Loucy (cell line): ENCODE measurements at regions not wholly inside any gene's neighbourhood (a gene's known extent, or its start where the extent isn't known, plus 50 kb on each side); places are given as distances from the start of the nearest gene placed in this dataset.

ENCODE experiments used
- EZH2phosphoT487 ChIP-seq: fragments of 200-600 bp; IDR thresholded peaks from 2 replicates; pipeline ENCODE4 v1.6.1; 2018; ENCODE audit warnings: antibody characterized with exemption, mild to moderate bottlenecking, moderate library complexity, borderline replicate concordance
- TF ChIP-seq, protein P1 (sequence below): fragments of 200-600 bp; sonication (generic); conservative IDR thresholded peaks from 2 replicates; pipeline ENCODE4 v1.5.1; 2014; ENCODE audit warnings: mild to moderate bottlenecking, antibody characterized with exemption, low read length

DNA sequence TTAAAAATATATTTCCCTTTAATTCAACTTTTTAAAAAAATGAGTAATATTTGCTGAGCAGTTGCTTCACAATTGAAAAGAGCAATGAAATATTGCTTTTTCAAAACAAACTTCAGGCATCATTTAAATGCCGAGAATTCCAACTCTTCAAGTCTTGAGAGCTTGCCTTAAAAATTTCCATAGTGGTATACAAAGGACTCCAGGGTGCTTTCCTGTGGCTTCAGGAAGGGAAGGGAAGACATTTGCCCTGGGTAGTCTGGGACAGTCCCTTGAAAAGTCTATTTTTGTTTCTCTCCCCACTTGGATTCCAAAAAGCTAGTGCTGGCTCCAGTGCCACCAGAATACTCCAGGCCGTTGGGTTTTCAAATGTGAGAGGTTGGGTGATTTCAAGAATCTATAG lies 71.7 kb downstream of the HYCC1 start:
- TF ChIP-seq, protein P1, sequence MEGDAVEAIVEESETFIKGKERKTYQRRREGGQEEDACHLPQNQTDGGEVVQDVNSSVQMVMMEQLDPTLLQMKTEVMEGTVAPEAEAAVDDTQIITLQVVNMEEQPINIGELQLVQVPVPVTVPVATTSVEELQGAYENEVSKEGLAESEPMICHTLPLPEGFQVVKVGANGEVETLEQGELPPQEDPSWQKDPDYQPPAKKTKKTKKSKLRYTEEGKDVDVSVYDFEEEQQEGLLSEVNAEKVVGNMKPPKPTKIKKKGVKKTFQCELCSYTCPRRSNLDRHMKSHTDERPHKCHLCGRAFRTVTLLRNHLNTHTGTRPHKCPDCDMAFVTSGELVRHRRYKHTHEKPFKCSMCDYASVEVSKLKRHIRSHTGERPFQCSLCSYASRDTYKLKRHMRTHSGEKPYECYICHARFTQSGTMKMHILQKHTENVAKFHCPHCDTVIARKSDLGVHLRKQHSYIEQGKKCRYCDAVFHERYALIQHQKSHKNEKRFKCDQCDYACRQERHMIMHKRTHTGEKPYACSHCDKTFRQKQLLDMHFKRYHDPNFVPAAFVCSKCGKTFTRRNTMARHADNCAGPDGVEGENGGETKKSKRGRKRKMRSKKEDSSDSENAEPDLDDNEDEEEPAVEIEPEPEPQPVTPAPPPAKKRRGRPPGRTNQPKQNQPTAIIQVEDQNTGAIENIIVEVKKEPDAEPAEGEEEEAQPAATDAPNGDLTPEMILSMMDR, result no peak
- no peak for TF ChIP-seq EZH2phosphoT487
